Mesothelial cell of epicardium (in vitro differentiated cells): ENCODE measurements at regions not wholly inside any gene's neighbourhood (a gene's known extent, or its start where the extent isn't known, plus 50 kb on each side); places are given as distances from the start of the nearest gene placed in this dataset.
A peak's percentile ranks its signal among the peaks of the same experiment; 100 is the strongest.

ENCODE experiments used
- DNase-seq, 2 experiments: peaks; one replicate each; pipeline ENCODE4 v3.0.0; 2021; ENCODE audit warnings: low spot score in 2 of 2; ENCODE audit not compliant: unreplicated experiment in 2 of 2
- H3K27ac Mint-ChIP-seq: 2 replicates; pipeline ENCODE4 v1.8.0; 2021; ENCODE audit warnings: mixed read lengths
- H3K27me3 Mint-ChIP-seq: 2 replicates; pipeline ENCODE4 v1.8.0; 2021; ENCODE audit warnings: low read depth, mixed read lengths
- H3K36me3 Mint-ChIP-seq: 2 replicates; pipeline ENCODE4 v1.8.0; 2021; ENCODE audit warnings: mixed read lengths
- H3K4me1 Mint-ChIP-seq: 2 replicates; pipeline ENCODE4 v1.8.0; 2021; ENCODE audit warnings: mixed read lengths
- H3K4me3 Mint-ChIP-seq: 2 replicates; pipeline ENCODE4 v1.8.0; 2021; ENCODE audit warnings: mild to moderate bottlenecking, moderate library complexity, mixed read lengths
- H3K9me3 Mint-ChIP-seq: 2 replicates; pipeline ENCODE4 v1.8.0; 2021; ENCODE audit warnings: mixed read lengths
- CTCF ChIP-seq: fragments of 200-600 bp; sonication (generic); IDR thresholded peaks from one replicate; pipeline ENCODE4 v1.5.0; 2021; ENCODE audit warnings: antibody characterized with exemption; ENCODE audit not compliant: unreplicated experiment

GRCh38 chr5:57956636-57957035 is 474.0 kb upstream of the ACTBL2 start:
- DNase-seq, result no peak
- Mint-ChIP-seq H3K9me3 (peaks cover 8% of the 10 kb centered on the region), H3K27ac (no peak overlapping the region), H3K4me1 (peaks cover 22% of the 10 kb centered on the region), H3K36me3 (peaks cover 2% of the 10 kb centered on the region), H3K4me3 (no peak overlapping the region), H3K27me3 (no peaks in the 10 kb centered on the region)
- TF ChIP-seq CTCF, result no peak

- Mint-ChIP-seq H3K27me3 (no peaks in the 10 kb centered on the region), H3K4me3 (no peak overlapping the region), H3K36me3 (peaks cover 2% of the 10 kb centered on the region), H3K27ac (no peak overlapping the region), H3K9me3 (peaks cover 5% of the 10 kb centered on the region), H3K4me1 (peaks cover 22% of the 10 kb centered on the region)
- TF ChIP-seq CTCF, result no peak
- DNase-seq, result no peak
These were observed 472.9 kb upstream of the ACTBL2 start for GRCh38 chr5:57955511-57955910.

- TF ChIP-seq CTCF, result no peak
- Mint-ChIP-seq H3K4me3 (no peak overlapping the region), H3K27ac (peak overlapping the region; percentile 6), H3K27me3 (no peaks in the 10 kb centered on the region), H3K4me1 (peaks cover 22% of the 10 kb centered on the region), H3K36me3 (peaks cover 2% of the 10 kb centered on the region), H3K9me3 (peaks cover 9% of the 10 kb centered on the region)
- DNase-seq, result no peak
These were observed 471.2 kb upstream of the ACTBL2 start for GRCh38 chr5:57953792-57954191.

- peaks cover 2% of the 10 kb centered on the region for H3K36me3 Mint-ChIP-seq
- peaks cover 26% of the 10 kb centered on the region for H3K4me1 Mint-ChIP-seq
- DNase-seq, result no peak
- no peaks in the 10 kb centered on the region for H3K27me3 Mint-ChIP-seq
- no peak for TF ChIP-seq CTCF
- H3K4me3 Mint-ChIP-seq, result no peak overlapping the region
- no peak overlapping the region for H3K27ac Mint-ChIP-seq
- H3K9me3 Mint-ChIP-seq, result peaks cover 17% of the 10 kb centered on the region
These were observed 468.1 kb upstream of the ACTBL2 start for GRCh38 chr5:57950616-57951228.

GRCh38 chr5:57948091-57948490 is 465.5 kb upstream of the ACTBL2 start:
- DNase-seq, result no peak
- peaks cover 9% of the 10 kb centered on the region for H3K4me1 Mint-ChIP-seq
- no peak overlapping the region for H3K27ac Mint-ChIP-seq

More at GRCh38 chr5:57948091-57948490, 465.5 kb upstream of the ACTBL2 start:
- no peak overlapping the region for H3K4me3 Mint-ChIP-seq
- H3K9me3 Mint-ChIP-seq, result peaks cover 16% of the 10 kb centered on the region
- H3K36me3 Mint-ChIP-seq, result peaks cover 2% of the 10 kb centered on the region
- no peaks in the 10 kb centered on the region for H3K27me3 Mint-ChIP-seq
- TF ChIP-seq CTCF, result no peak
